GM12891 (cell line): ENCODE measurements at regions not wholly inside any gene's neighbourhood (a gene's known extent, or its start where the extent isn't known, plus 50 kb on each side); places are given as distances from the start of the nearest gene placed in this dataset.

Source experiments
- POLR2A ChIP-seq: IDR thresholded peaks from 2 replicates; pipeline ENCODE4 v1.6.1; 2011; ENCODE audit warnings: low read depth, low read length, control low read depth
- POLR2AphosphoS5 ChIP-seq: IDR thresholded peaks from 2 replicates; pipeline ENCODE4 v1.6.1; 2011; ENCODE audit warnings: low read depth, low read length, control low read depth
- SPI1 ChIP-seq: IDR thresholded peaks from 2 replicates; pipeline ENCODE4 v1.6.1; 2011; ENCODE audit warnings: low read depth, low read length, control low read depth
- TAF1 ChIP-seq: IDR thresholded peaks from 2 replicates; pipeline ENCODE4 v1.6.1; 2011; ENCODE audit warnings: low read depth, low read length, control low read depth

- TF ChIP-seq POLR2A (no peak), POLR2AphosphoS5 (no peak), TAF1 (no peak), SPI1 (no peak)
Observed at GRCh38 chr11:44374001-44374400, 64.1 kb upstream of the ALX4 start.
